ENCODE measurements at regions not wholly inside any gene's neighbourhood (a gene's known extent, or its start where the extent isn't known, plus 50 kb on each side); places are given as distances from the start of the nearest gene placed in this dataset.

GRCh38 chr1:14373081-14373758 lies 225.3 kb upstream of the KAZN start:
- no peak for ATAC-seq
- Histone ChIP-seq H3K27me3 (ENCODE audit: insufficient read depth in 3 of 3, low read length in 2 of 3) (peaks cover 0 to 2% (median 0%) of the 10 kb centered on the region in 3 donors), H3K27ac (no peak overlapping the region), H3K4me3 (no peak overlapping the region), H3K9me3 (no peaks in the 10 kb centered on the region), H3K36me3 (ENCODE audit: insufficient read depth in 1 of 2, low read depth in 1 of 2) (no peaks in the 10 kb centered on the region), H3K4me1 (no peaks in the 10 kb centered on the region)
- TF ChIP-seq CTCF (IDR thresholded peaks at IDR 0.05) = no peak
- WGBS, 3 donors = 68 to 83% (median 82%) methylated on average over 2 of the region's 2 CpGs
- no peak for DNase-seq
- intact Hi-C loops (cut with DNase I) = no loop called here

- no peak overlapping the region for H3K4me3 ChIP-seq
- WGBS, 3 donors = 94 to 98% (median 96%) methylated on average over 5 of the region's 5 CpGs
- H3K9me3 ChIP-seq = peaks cover 4% of the 10 kb centered on the region
- no peaks in the 10 kb centered on the region for H3K36me3 ChIP-seq (ENCODE audit: insufficient read depth in 1 of 2, low read depth in 1 of 2)
- no peak overlapping the region for H3K27ac ChIP-seq
- DNase-seq = no peak
- TF ChIP-seq CTCF (IDR thresholded peaks at IDR 0.05) = no peak
- H3K27me3 ChIP-seq (ENCODE audit: insufficient read depth in 3 of 3, low read length in 2 of 3) = peaks cover 0 to 2% (median 0%) of the 10 kb centered on the region in 3 donors
- intact Hi-C loops (cut with DNase I) = no loop called here
- H3K4me1 ChIP-seq = no peaks in the 10 kb centered on the region
- ATAC-seq = no peak
These were observed 223.3 kb upstream of the KAZN start for GRCh38 chr1:14375226-14375625.

- no peak for TF ChIP-seq CTCF (IDR thresholded peaks at IDR 0.05)
- Histone ChIP-seq H3K27ac (no peak overlapping the region), H3K4me3 (no peak overlapping the region), H3K9me3 (peaks cover 16% of the 10 kb centered on the region), H3K36me3 (ENCODE audit: insufficient read depth in 1 of 2, low read depth in 1 of 2) (no peaks in the 10 kb centered on the region), H3K27me3 (ENCODE audit: insufficient read depth in 3 of 3, low read length in 2 of 3) (peaks cover 0 to 2% (median 0%) of the 10 kb centered on the region in 3 donors), H3K4me1 (no peaks in the 10 kb centered on the region)
- intact Hi-C loops (cut with DNase I) = no loop called here
- DNase-seq = no peak
- 50 to 70% (median 56%) methylated on average over 5 of the region's 5 CpGs for WGBS, 3 donors
- no peak for ATAC-seq
These were observed 221.1 kb upstream of the KAZN start for GRCh38 chr1:14377386-14377785.

- TF ChIP-seq CTCF (IDR thresholded peaks at IDR 0.05) = no peak
- Histone ChIP-seq H3K4me3 (no peak overlapping the region), H3K4me1 (no peaks in the 10 kb centered on the region), H3K9me3 (peaks cover 16% of the 10 kb centered on the region), H3K27me3 (ENCODE audit: insufficient read depth in 3 of 3, low read length in 2 of 3) (no peaks in the 10 kb centered on the region), H3K36me3 (ENCODE audit: insufficient read depth in 1 of 2, low read depth in 1 of 2) (no peaks in the 10 kb centered on the region), H3K27ac (no peak overlapping the region)
- WGBS, 3 donors = 91 to 95% (median 94%) methylated on average over 1 of the region's 1 CpG
- intact Hi-C loops (cut with DNase I) = no loop called here
- ATAC-seq (no peak), DNase-seq (no peak)
These were observed 218.1 kb upstream of the KAZN start for GRCh38 chr1:14380408-14380807.

- intact Hi-C loops (cut with DNase I) = no loop called here
- TF ChIP-seq CTCF (IDR thresholded peaks at IDR 0.05) = no peak
These were observed 207.7 kb upstream of the KAZN start for GRCh38 chr1:14390816-14391215.

More at GRCh38 chr1:14390816-14391215, 207.7 kb upstream of the KAZN start:
- no peak overlapping the region for H3K27ac ChIP-seq
- no peaks in the 10 kb centered on the region for H3K4me1 ChIP-seq
- H3K9me3 ChIP-seq = no peaks in the 10 kb centered on the region
- H3K36me3 ChIP-seq (ENCODE audit: insufficient read depth in 1 of 2, low read depth in 1 of 2) = no peaks in the 10 kb centered on the region
- ATAC-seq = no peak
- no peak for DNase-seq
- H3K4me3 ChIP-seq = no peak overlapping the region
- 25 to 39% (median 30%) methylated on average over 1 of the region's 1 CpG for WGBS, 3 donors
- H3K27me3 ChIP-seq (ENCODE audit: insufficient read depth in 3 of 3, low read length in 2 of 3) = peaks cover 0 to 4% (median 0%) of the 10 kb centered on the region in 3 donors

All from psoas muscle (tissue), 7 donors.